ENCODE measurements at regions not wholly inside any gene's neighbourhood (a gene's known extent, or its start where the extent isn't known, plus 50 kb on each side); places are given as distances from the start of the nearest gene placed in this dataset.

GRCh38 chr6:115728171-115728570 lies 332.5 kb downstream of the FRK start:
- dilution Hi-C loops (cut with MboI; ENCODE audit: extremely low pct_ligation_motif_present, low sequenced_read_pairs) (no loop called here), intact Hi-C loops (cut with micrococcal nuclease) (no loop called here)
- ChIA-PET POLR2A (no interaction called here), CTCF (no interaction called here)
- Histone ChIP-seq H3K27me3 (ENCODE audit: control insufficient read depth in 2 of 2, insufficient read depth in 2 of 2, low read length in 2 of 2) (no peaks in the 10 kb centered on the region), H3K9me1 (replicated peaks; ENCODE audit: control insufficient read depth, extremely low read depth, insufficient read depth, low read length) (no peaks in the 10 kb centered on the region), H3K9me3 (replicated peaks; ENCODE audit: control insufficient read depth, insufficient read depth, low read length) (no peaks in the 10 kb centered on the region), H2AFZ (ENCODE audit: low read depth, low read length) (no peak overlapping the region), H3K9ac (replicated peaks; ENCODE audit: extremely low read depth, insufficient read depth, low read length) (no peak overlapping the region), H3K36me3 (ENCODE audit: control insufficient read depth in 2 of 2, extremely low read depth in 1 of 2, insufficient read depth in 2 of 2, low read length in 2 of 2) (no peaks in the 10 kb centered on the region), H3K4me2 (ENCODE audit: insufficient read depth, low read length) (no peak overlapping the region), H3K27ac (ENCODE audit: insufficient read depth, low read depth, low read length) (no peak overlapping the region), H3K79me2 (ENCODE audit: control insufficient read depth, insufficient read depth, low read length) (no peaks in the 10 kb centered on the region), H4K20me1 (replicated peaks; ENCODE audit: control insufficient read depth, extremely low read depth, insufficient read depth, low read length) (no peaks in the 10 kb centered on the region), H3K4me1 (ENCODE audit: control insufficient read depth, extremely low read depth, insufficient read depth, low read length) (no peaks in the 10 kb centered on the region), H3K4me3 (replicated peaks in 1 of 3; ENCODE audit: insufficient read depth in 1 of 3, low read depth in 1 of 3, low read length in 3 of 3) (no peak overlapping the region)
- no TSS peak for BruUV-seq (replicated peaks)
- FAIRE-seq (no peak), DNase-seq (ENCODE audit: low read depth, low spot score) (no peak)
- no peak for TF ChIP-seq GATA2 (IDR thresholded peaks at IDR 0.05; ENCODE audit: insufficient read depth, insufficient read length, low read depth, low read length)
- no peak for TF ChIP-seq CTCF (IDR thresholded peaks at IDR 0.05; ENCODE audit: extremely low read depth in 1 of 2, insufficient read depth in 1 of 2, low read depth in 1 of 2, low read length in 2 of 2)
- TF ChIP-seq JUN (IDR thresholded peaks at IDR 0.05; ENCODE audit: borderline replicate concordance, insufficient read depth, insufficient read length, low read depth): no peak
- TF ChIP-seq EZH2 (IDR thresholded peaks at IDR 0.05; ENCODE audit: borderline replicate concordance, low read depth, low read length, severe bottlenecking): no peak
- no peak for TF ChIP-seq MYC (IDR thresholded peaks at IDR 0.05; ENCODE audit: low read depth, low read length)
- no peak for TF ChIP-seq POLR2AphosphoS5 (IDR thresholded peaks at IDR 0.05; ENCODE audit: insufficient read depth, low read depth, low read length)
- TF ChIP-seq FOS (IDR thresholded peaks at IDR 0.05; ENCODE audit: borderline replicate concordance, insufficient read depth, low read length): no peak
- TF ChIP-seq MAX (IDR thresholded peaks at IDR 0.05; ENCODE audit: insufficient read depth, insufficient read length): no peak
- TF ChIP-seq POLR2A (IDR thresholded peaks at IDR 0.05; ENCODE audit: low read depth, low read length): no peak
